Stimulated activated CD4-positive, alpha-beta T cell treated with anti-CD3 and anti-CD28 coated beads, Interleukin-2, amount 100 ng/mL, for 24 hours (primary cell): ENCODE measurements at regions not wholly inside any gene's neighbourhood (a gene's known extent, or its start where the extent isn't known, plus 50 kb on each side); places are given as distances from the start of the nearest gene placed in this dataset.
"Not testable (repeated sequence)": the region's sequence is repeated elsewhere in the genome, so short reads cannot be mapped to it uniquely, and the experiment has no call there.

ENCODE experiments used
- DNase-seq, 2 donors: peaks; one replicate each; pipeline ENCODE4 v3.0.0-alpha.2; 2020

DNA sequence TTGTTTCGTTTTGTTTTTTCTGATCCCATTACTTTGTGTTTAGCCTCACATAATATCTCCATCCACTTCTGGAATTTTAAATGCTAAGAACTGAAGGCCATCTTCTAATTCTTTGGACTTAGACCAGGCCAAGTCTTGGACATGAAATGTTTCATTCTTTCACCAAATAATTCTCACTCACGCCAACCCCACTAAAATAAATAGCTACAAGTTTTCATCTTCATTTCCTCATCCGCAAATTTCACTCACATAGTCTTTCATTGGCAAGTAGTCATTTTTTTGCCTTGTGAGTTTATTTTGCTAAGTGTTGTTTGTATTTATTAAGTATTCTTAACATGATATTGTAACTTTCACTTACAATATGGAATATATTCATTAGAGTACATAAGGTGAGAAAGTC lies 1188.6 kb upstream of the SEMA6A start:
- no peak for DNase-seq

DNA sequence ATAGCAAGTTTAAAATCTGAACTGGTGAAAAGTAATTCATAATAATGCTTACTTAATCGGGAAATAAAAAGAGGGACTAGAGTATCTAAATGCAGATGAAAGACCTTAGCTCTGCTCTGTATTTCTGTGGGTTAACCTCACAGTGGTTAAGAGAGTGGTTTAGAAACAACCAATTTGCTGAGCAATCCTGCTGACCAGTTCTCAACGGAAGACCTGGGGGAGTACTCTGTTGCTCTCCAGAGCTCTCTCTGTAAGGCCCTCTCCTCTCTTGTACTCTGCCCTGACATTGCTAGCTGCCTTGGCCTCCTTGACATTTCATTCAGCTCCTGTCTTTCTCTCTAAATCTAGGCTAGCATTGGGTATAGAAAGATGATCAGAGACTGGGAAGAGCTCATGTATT lies 1186.6 kb upstream of the SEMA6A start:
- DNase-seq: no peak

DNA sequence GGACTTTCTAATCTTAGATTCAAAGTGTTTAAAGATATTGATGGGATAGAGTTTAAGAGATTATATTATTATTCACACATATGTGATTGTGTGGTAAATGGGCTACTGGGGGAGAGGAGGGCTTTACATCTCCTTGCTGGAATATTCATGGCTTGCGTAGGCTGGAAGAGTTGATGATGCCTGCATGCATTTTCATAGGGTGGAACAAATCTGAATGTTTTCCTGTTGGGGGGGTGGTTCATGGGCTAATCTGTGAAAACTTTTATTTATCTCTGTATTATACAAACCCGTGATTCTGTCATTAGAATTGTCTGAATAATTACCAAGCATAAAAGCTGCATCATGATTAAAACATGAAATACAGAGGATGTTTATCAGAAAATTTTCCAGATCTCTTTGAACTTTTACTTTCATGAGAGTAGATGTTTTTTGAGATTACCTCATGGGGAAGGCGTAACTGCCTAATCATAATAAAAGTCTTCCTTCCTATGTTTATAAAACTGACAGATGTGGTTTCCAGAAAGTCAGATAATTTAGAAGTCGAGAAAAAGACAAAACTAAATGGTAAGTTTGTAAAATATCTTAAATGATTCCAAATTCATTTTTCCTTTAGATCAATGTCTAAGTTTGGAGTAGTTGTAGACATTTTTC lies 1185.4 kb upstream of the SEMA6A start:
- DNase-seq: no peak

DNA sequence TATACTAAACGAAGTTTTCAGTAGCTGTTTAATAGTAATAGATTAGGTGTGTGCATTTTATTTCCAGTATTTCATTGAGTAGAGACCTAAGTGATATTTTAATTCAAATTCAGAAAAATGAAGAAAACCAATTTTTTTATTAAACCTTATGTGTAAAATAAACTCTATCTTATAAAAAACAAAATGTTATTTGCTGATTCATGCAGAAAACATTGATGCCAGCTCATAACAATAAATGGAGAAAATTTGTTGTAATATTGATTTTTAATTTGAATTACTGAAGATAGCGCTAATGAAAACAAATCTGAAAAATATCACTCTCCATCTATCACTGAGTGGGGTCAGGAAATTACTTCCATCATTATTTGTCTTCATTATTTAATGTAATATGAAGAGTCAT lies 1177.8 kb upstream of the SEMA6A start:
- DNase-seq: no peak

DNA sequence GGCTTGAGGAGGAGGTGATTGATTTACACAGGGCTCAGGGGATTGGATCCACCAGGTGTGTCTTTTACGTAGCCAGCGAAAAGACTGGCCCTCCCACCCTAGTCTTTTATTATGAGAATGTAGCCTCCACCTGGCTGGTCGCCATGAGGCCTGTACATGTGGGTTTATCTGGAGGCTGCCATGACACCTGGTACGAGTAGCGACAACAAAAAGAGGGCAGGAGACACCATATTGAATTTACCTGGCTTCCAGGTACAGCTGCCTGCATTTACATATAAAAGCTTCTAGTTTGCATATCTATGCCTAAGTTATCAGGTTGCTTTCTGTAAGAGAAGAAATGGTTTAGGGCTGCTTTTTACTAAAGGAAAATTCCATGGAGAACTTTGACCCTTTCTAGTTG lies 1173.7 kb upstream of the SEMA6A start:
- DNase-seq: no peak

DNA sequence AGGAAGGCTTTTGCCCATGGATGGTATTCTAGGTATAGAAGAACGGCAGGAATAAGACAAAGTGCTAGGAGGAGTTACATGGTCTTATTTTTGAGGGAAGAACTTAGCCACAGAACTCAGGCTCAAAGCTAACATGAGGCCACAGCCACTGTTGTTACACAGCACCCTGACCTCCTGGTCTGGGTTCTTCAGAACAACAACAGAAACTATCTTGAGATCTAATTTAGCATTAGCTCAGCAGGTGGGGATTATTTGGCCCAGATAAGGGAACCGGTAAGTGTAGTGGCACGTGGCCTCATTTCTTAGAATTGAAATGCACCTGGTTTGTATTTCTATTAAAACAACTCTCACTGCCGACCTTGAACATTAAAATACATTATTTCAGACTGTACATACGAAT lies 1168.7 kb upstream of the SEMA6A start:
- DNase-seq: no peak

DNA sequence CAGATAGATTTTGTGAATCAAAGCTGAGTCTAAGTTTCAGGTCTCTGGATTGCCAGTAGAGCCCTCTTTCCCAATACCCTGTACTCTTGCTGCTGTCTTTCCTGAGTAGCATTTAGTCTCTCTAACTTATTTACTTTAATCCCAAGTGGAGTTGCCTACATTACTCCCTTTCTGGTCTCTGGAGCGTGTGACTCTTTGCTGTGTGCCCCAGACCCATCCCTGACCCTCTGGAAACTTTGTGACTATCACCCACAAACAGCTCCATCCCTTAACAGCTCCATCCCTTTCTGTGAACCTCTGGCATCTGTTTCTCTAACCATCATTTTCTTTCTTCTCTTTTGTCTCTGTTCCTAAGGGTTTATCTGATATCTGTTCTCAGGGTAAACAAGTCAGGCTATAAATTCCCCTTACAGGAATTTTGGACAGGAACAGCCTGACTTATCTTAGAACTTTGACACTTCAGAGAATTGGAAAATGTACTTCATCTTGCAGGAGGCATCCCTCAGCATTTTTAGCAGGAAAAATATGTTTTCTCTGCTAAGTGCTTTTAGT lies 1167.1 kb upstream of the SEMA6A start:
- DNase-seq: no peak

DNA sequence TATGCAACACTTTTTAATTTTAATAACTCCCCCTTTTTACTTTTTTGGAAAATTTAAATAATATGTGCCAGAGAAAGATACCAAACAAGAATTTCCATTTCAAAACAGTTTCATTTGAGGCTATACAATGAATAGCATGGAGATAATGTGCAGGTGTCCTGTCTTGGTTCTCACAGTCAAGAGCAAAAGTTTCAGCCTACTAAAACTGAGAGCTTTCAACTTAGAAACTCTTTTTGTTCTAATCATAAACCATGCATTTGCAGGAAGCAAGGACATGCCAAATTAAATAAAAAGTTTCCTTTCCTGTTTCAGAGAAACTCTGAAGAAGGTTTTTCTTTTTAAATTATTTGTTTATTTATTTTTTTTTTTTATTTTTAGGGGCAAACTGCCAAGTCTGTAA lies 1165.6 kb upstream of the SEMA6A start:
- no peak for DNase-seq

DNA sequence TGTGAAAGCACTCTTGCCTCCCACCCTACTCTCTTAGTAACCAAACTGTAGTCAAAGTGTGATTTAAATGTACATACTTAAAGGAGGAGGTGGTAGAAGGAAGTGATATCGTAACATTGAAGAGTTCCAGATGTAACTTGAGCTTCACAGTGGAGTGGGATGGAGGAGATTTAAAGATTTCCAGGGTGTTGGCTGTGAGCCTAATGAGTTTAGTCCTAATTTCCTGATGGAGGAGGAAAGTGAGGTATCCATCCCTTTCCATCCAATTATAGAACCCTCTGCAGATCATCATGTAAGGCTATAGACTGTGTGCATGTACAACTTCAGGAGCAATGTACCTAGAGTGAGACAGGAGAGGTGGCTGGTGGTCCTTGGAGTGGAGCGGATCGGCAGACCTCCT lies 1163.9 kb upstream of the SEMA6A start:
- DNase-seq: no peak

DNA sequence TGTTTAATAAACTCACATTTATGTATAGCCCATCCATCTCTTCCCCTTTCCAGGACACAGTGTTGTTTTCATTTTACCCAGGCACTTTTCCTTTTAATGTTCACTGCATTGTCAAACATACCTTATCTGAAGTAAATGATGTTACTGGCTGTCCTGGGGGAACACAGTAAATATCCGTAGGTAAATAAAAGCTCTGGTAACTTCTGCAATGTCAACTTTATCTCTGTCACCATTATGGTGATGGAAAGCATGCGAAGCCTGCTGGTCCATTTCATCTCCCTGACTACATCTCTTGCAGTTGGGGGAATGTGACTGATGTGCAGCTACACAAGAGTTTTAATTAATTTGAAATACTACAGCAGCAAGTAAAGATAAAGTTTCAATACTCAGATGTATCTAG lies 1162.1 kb upstream of the SEMA6A start:
- DNase-seq: no peak

DNA sequence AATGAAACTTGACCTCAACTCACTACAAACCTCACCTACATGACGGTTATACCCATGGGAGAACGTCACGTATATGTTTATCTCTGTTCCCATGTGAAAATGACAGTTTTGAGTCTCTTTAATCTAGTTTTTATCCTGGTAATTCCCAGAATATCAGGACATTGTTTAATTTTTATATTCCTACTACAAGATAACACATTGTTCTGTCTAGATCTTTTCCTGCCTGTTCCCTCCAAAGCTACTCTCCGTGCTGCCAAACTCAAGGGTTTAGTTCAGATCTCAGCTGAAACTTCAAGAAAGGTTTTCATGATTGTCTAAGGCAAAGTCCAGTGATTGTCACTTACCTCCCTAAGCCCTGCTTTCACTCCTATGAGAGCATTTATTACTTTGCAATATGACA lies 1159.4 kb upstream of the SEMA6A start:
- DNase-seq: no peak

DNA sequence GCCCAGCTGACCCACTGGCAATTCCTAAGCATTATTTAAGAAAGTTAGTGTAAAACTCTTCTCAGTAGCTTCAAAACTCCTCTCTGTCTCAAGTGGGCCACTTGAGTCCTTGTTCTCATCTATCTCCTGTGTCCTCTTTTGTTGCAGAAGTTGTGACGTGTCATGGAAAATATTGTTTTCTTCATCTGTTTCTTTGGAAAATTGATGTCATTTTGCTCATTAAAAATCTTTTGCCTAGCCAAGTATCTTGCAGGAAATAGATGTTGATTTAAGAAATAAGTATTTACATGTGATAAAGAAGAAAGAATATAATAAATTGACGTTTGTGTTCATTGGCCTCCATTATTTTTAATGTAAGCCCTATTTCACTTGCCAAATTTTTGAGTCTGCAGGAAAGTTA lies 1158.4 kb upstream of the SEMA6A start:
- no peak for DNase-seq

DNA sequence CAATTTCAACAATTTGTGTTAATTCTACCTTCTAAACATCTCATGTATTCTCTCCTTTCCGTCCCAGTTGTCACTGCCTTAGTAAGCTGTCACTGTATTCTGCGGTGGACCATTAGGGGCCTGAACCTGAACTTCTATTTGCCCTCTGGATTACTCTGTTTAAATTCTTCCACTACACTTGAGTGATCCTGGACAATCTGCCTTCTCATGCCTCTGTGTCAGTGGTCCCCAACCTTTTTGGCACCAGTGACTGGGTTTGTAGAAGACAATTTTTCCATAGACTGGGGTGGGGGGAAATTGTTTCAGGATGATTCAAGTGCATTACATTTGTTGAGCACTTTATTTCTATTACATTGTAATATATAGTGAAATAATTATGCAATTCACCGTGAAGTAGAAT lies 1157.6 kb upstream of the SEMA6A start:
- no peak for DNase-seq

DNA sequence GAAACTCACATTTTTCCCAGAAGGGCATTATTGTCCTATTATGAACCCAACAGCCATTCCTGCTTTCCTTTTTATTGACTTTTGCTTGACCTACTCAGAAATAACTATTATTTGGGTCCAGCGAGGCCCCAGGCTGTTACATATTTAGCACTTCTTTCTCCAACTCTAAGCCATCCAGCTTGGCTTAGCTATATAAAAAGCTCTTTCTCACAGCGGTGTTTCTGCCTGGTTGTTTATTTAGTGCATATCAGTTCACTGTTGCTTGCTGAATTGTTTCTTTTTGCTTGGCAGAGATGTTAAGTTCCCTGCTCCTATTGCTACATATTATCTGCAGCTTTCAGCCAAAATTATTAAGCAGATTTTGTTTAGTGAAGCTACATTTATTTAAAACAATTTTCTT lies 1156.8 kb upstream of the SEMA6A start:
- DNase-seq: no peak

DNA sequence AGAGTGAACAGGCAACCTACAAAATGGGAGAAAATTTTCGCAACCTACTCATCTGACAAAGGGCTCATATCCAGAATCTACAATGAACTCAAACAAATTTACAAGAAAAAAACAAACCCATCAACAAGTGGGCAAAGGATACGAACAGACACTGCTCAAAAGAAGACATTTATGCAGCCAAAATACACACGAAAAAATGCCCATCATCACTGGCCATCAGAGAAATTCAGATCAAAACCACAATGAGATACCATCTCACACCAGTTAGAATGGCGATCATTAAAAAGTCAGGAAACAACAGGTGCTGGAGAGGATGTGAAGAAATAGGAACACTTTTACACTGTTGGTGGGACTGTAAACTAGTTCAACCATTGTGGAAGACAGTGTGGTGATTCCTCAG lies 1146.2 kb upstream of the SEMA6A start:
- not testable (repeated sequence) for DNase-seq

DNA sequence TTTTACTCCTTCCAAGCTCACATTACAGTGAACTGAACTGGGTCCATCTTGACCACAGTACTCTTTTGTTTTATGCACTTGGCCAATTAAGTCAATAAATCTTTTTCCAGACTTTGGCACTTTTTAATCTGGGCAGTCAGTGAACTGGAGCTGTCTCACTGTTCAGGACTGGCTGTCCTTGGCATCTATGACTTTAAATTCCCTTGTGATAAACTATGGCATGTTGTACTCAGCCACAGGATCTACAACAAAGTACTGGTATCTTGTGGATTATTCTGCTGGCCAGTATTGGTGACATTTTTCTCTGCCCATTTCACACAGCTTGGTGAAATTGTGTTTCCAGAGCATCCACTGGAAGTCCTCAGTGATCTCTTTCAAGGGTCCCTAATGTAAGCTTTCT lies 1144.8 kb upstream of the SEMA6A start:
- DNase-seq: no peak

DNA sequence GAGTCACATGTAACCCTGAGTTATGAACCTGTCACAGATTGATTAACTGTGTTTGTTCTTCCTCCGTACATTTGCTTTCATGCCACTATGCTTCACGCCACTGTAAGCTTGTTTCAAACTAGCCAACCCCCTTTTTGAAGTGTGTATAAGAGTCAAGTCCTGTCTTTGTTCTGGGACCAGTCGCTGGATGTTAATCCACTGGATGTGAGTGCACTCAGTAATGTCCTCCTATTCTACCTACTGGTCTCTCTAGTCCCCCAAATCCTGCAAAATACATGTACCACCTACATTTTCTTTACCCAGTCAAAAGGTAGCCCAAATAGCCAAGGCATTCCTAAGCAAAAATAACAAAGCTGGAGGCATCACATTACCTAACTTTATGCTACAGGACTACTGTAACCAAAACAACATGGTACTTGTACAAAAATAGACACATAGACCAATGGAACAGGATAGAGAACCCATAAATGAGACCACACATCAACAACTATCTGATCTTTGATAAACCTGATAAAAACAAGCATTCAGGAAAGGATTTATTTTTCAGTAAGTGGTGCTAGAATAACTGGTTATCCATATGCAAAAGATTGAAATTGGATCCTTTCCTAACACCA lies 1139.1 kb upstream of the SEMA6A start:
- no peak for DNase-seq

DNA sequence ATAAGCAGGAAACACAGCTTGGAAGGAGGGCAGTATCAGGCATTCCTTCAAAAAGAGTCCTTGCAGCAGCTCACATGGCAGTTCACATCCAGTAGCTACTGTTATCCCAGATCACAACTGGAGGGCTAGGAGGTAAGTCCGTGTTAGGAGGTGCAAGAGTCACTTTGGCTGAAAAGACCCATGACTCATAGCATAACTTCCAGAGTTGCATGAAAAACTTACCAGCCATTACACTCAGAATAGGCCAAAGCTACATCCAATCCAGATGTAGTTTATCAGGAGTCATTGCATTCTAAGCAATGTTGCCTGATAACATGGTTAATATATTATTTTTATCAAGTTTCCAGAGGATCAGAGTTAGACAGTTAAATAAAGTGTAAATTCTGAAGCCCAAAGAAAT lies 1126.4 kb upstream of the SEMA6A start:
- no peak for DNase-seq

DNA sequence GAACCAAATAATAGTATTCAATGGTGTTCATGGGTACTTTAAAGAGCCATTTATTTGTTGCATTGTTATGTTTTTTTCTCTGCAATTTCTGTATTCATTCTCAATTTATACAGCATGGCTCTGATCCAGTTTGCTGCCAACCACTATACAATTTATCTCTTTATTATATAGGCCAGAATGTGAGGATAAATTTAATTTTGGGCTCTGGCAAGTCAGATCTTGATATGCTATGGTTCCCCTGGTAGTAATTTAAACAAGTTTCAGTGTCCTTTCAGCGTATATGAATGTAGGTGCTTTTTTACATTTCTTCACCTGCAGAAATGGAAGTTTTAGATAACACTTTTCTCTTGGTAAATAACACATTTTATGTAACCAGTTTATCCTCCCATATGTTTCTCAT lies 1118.0 kb upstream of the SEMA6A start:
- no peak for DNase-seq

DNA sequence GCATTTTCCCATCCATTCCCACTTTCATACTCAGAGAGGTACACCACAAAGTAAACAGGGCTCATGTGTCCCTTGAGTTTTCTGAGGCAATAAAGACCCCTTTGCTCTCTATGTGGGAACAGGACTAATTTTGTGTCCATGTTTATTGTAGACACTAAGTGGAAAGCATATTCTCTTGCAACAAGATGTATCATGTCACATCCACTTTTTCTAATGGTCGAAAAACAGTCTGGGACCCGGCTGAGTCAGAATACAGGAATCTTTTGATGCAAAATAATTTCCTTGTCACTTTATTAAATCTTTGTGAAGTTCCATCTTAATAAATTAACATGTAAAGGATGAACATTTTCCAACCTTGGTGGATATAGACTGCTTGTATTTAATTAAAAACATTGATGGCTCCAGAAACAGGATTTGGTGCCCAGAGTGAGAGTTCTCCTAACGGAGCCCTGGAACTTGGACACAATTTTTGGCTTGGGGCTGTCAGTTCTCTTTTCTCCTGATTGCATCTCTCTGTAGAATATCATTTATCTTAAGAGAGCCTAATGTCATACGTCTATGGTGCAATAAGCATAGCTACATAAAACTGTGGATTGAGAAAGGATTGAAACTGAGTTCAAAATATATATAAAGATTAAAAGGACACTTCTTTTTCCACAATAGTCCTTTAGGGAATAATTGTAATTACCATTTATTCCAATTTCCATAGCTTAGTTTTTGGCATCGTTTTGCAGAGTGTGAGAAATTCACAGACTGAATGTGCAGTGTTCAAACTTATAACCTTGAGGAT lies 1116.7 kb upstream of the SEMA6A start:
- no peak for DNase-seq

DNA sequence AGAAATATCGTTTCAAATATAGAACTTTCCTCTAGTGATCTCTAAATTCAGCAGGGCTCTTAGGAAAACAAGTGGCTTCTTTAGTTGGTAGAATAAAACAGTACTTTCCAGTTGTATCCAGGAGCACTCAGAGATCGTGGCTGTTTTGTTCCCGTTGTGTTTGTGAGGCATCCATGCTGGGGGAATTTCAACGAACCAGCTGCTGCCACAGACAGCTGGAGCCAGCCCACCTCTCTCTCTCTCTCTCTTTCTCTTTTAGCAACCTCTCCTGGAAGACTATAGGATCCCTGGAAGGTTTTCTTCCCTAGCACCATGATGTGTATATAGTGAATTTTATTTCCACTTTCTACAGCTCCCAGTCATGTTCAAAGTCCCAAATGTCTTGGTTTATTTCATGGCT lies 1116.0 kb upstream of the SEMA6A start:
- DNase-seq: no peak

DNA sequence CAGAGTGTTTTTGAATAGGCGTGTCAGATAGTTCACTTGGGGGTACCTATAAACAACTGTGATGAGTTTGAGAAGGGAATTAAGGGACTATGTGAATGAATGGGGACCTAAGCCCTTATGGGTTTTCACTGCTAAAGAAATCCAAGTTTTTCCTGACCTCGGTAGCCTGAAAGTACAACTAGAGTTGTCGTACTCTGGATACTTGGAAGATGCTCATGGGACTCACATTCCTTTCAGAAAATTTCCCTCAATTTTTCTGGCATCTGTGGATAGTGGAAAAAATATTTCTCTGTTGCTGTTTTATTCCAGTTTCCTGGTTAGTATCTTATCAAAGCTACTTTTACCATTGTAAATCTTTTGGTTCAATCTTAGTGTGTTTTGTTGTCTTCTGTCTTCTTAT lies 1112.3 kb upstream of the SEMA6A start:
- no peak for DNase-seq

DNA sequence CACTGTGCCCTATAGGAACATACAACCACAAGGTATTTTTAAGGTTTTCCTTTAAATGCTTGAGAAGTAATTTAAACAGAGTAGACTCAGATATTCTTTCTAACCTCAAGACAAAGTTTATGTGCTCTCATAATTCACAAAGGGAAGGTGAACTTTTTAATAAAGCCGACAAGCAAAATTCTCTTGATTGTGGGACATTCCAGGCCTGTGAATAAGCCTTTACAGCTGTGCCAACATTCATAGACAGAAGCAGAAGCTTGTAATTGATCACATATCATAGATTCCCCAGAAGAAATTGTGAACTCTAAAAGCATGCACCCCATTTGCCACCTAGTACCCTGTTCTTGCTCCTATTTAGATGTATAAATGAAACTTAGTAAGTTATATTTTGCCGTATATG lies 1107.8 kb upstream of the SEMA6A start:
- DNase-seq: no peak
